Skeletal muscle cell (primary cell): ENCODE measurements at regions not wholly inside any gene's neighbourhood (a gene's known extent, or its start where the extent isn't known, plus 50 kb on each side); places are given as distances from the start of the nearest gene placed in this dataset.

ENCODE experiments used
- DNase-seq: peaks from one replicate; pipeline ENCODE4 v3.0.0-alpha.2; 2010; ENCODE audit warnings: low read depth
- H3K4me3 ChIP-seq: 2 replicates; pipeline ENCODE4 v1.5.1; 2011; ENCODE audit warnings: low read depth, mild to moderate bottlenecking, control low read depth, low read length, moderate library complexity

DNA sequence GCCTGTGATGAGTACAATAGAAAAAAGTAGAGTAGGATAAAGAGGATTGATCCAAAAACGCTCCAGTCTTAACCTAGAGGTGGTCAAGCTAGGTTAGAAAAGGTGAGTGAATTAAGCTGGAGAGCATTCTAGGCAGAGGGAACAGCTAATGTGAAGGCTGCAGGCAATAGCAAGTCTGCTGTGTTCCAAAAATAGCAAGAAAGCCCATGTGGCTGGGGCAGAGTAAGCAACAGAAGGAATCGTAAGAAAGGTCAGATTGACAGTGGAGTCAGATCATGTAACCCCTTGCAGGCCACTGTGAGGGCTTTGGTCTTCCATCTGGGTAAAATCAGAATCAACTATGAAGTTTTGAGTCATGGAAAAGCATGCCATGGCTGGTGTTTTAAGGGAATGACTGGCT lies 155.0 kb downstream of the OPN5 start:
- DNase-seq: no peak
- H3K4me3 ChIP-seq: no peak overlapping the region

DNA sequence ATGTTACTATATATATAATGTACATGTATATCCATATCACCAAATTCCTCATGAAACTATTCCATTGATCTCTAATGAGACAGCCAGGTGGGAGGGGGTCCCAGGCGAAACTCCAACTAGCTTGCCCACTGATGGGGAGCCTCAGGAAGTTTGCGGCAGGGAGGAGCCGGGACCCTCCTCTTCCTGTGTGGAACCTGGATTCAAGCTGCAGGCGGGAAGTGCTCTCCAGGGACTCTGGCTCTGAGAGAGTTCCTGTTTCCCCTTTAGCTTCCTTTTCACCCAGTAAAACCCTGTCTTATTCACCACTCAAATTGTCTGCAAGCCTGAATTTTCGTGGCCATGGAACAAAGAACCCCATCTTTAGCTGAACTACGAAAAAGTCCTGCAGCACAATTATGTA lies 152.2 kb downstream of the OPN5 start:
- H3K4me3 ChIP-seq: no peak overlapping the region
- no peak for DNase-seq

DNA sequence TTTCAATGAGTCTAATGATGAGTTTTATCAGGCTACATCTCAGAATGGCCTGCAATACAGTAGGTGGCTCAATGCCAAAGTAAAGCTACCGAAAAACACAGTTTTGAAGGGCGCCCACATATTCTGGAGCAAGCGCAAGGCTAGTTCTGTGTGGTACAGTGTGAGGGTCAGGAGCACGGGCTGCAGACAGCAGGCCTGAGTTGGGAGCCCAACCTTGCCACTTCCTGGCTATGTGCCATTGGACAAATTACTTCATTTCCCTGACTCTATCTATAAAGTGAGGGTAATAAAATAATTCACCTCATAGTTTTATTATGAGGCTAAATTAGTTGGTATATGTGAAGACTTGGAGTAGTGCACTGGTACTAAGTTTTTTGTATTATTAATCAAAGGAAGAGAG lies 150.7 kb downstream of the OPN5 start:
- no peak overlapping the region for H3K4me3 ChIP-seq
- no peak for DNase-seq

DNA sequence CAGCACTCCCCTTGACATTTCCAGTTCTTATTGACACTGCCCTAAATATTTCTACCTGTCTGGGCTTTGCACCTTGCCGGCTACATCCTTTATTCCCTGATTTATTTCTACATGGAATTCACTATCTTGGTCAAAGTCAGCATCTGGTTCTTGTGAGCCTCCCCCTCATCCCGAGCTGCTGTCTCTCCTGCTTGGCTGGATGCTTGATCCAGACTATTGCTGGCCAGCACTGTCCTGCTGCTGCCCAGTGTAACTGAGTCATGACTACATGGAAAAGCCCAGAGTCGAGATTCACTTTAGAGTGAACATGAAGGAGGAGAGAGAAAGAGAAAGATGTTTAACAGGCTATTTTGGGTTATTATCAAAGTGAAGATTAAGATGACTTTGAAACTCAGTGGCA lies 142.2 kb downstream of the OPN5 start:
- H3K4me3 ChIP-seq: no peak overlapping the region
- DNase-seq: no peak

DNA sequence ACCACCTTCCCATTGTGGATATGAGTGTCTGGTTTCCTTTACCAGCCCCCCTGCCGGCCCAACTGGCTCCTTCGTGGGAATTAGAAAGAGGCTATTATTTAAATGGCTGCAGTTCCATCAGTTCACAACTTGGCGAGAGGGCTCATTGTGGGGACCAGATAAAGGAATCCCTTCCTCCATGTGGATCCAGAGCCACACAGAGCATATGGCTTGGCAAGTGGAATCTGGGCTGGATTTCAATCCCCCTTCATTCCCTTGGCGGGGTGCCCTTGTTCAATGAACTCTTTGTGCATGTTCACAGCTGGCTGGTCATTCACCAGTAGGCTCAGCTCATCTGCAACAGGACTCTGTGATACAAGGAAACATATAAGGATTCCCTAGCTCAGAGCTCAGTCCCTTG lies 140.6 kb downstream of the OPN5 start:
- no peak for DNase-seq
- H3K4me3 ChIP-seq: no peak overlapping the region

DNA sequence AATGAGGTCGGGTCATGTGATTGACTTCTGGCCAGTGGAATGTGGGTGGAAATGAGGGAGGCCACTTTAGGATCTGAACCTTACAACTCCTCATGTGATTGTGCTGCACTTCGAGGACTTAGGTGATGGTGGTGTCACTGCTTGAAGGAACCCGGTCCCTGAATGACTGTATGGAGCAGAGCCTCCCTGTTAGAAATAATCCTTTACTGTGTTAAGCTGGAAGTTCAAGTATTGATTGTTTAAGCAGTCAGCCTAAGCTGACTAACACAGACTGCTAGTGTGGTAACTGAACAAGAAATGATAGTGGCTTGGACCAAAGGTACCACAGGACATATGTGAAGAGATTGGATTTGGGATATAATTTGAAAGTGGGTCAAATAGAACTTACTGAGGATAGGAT lies 138.0 kb downstream of the OPN5 start:
- DNase-seq: no peak
- no peak overlapping the region for H3K4me3 ChIP-seq

DNA sequence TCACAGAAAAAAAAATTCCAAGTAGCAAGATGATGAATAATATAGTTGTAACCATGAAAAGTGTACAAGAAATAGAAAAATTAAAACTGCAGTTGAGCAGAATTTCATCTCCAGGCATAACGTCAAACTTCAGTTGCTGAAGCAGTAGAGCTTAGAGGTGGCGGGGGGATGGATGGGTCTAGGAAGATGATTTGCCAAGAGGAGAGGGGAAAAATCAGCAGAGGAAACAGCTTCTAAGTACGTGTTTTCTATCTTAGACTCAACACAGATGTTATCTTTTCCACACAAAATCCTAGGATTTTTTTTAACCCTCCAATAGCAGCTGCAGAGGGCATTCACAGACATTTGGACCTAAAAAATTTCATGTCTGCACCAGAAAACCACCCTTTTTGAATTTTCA lies 136.0 kb downstream of the OPN5 start:
- H3K4me3 ChIP-seq: no peak overlapping the region
- DNase-seq: no peak

DNA sequence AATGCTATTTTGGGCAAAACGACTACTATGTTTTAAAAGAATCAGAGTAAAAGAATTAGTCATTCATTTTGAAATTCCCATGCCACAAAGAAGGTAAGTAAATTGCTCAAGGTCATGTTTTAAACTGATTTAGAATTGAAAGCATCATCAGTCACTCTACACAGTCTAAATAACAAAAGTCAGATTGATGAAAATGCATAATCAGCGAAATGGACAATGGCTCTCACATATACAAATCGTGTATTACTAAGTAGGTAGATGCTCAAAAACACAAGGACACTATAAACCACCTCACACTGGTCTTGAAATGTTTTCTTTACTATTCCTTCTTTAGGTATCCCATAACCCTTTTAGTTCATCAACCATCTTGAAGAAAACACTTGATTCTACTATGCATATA lies 135.4 kb downstream of the OPN5 start:
- no peak for DNase-seq
- H3K4me3 ChIP-seq: no peak overlapping the region

DNA sequence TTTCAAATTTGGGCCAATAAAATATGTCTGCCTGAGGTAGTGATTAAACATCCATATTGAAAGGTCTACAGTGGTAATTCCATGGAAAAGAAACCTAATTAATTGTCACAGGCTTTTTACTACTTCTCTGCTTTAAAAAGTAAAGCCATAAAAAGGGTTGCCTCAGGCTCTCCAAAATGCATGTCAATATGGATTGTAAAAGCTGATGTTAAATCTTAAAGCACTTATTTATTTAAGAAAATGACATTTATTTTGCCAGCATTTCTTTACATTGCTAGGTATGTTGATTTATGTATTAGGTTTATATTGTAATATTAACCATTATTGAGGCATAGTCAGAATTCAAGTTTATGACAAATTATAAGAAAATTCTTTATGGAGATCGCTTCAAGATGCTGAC lies 133.2 kb downstream of the OPN5 start:
- DNase-seq: no peak
- no peak overlapping the region for H3K4me3 ChIP-seq

DNA sequence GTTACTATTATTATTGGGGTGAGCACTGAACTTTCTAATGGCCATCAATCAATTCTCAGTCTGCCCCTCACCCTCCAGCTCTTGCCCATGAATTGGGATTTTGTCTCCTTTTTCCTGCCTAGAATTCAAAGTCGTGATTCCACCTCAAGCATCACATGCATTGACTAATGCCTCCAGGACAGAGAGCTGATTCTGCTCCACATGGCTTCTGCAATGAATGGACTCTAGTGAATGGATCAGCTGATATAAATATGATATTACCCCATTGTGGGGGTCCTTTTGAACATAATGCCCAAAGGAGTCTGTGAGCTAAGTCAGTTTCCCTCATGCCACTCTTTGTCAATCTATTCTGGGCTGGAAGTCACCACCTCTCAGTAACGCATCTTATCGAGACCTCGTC lies 126.4 kb downstream of the OPN5 start:
- H3K4me3 ChIP-seq: no peak overlapping the region

DNA sequence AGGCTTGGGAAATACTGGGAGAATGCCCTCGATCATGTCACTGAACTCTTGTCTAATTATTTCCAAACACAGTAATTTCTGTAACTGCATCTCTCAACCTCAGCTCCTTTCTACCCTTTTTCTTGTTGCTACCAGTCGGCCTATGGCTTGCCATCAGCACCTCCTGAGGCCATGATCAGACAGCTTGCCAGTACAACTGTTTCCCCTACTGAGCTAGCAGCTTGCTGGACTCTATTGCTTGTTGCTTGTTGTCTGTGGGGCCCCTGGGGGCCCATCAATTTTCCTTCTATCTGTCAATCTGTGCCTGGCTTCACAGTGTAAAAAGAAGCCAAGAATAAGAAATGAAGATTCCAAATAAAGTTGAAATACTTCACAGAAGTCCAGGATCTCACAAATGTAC lies 123.9 kb downstream of the OPN5 start:
- H3K4me3 ChIP-seq: no peak overlapping the region
- no peak for DNase-seq

More for the DNA sequence above, 126.4 kb downstream of the OPN5 start:
- no peak for DNase-seq

DNA sequence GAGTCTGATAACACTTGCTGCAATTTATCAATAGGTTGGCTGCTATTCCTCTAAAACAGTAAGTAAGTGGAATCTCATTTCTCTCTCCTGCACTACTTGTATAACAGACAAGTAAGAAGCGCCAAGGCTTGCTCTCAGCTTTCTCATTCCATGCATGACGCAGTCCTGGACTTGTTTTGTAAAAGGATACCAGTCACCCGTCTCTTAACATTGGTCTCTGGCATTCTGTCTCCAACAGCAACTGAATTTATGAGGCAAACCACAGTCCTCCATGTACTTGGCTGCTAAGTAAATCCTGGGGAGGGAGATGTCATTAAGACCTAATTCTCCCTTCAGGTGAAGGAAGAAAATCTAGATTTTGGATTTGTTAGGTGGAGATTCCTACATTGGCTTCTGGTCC lies 115.4 kb downstream of the OPN5 start:
- no peak for DNase-seq
- H3K4me3 ChIP-seq: no peak overlapping the region

DNA sequence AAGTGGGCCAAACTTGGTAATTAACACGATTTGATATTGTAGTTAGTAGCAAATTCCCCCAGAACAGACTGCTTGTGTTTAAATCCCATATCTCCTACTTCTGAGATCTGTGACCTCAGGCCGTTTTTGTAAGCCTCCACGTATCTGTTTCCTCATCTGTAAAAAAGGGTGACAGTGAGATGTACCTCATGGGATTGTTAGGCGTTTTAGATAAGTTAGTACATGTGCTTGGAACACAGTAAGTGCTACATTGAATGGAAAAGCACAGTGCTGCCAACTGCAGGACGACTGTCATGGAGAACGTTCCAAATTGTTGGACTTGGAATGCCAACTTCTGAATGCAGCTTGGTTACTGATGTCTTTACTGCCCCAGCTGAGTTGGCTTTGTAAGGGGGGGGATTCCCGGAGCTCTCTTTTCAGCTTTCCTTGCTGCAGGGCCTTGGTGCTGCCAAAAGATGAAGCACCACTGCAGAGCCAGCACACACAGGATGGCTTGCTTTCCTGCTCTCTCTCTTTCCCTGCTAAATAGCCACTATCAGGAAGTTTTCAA lies 108.6 kb downstream of the OPN5 start:
- no peak overlapping the region for H3K4me3 ChIP-seq
- DNase-seq: no peak

DNA sequence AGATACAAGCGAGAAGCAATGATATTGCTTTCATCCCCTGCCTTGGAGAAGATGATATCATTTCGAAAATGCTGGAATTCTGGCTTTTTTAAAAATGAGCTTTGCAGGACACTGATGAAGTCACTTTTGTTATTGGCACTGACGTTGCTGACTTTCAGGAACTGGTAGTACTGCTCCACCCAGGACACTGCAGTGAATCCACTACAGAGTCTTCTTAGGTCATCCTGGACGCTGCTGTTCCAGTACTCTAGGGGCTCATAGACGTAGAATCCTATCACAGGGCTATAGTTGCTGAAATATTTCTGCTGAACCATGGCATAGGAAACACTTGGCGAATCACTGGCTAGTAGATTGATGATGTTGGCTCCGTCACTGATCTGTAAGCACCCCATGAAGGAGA lies 97.2 kb downstream of the OPN5 start:
- DNase-seq: no peak

More for the DNA sequence above, 97.2 kb downstream of the OPN5 start:
- H3K4me3 ChIP-seq: no peak overlapping the region
